GM23338 (cell line): ENCODE measurements at regions not wholly inside any gene's neighbourhood (a gene's known extent, or its start where the extent isn't known, plus 50 kb on each side); places are given as distances from the start of the nearest gene placed in this dataset.

ENCODE experiments used
- CREB1 ChIP-seq: fragments of 250-450 bp; sonication (Bioruptor Pico); IDR thresholded peaks from 2 replicates; pipeline ENCODE4 v1.5.0; 2020; ENCODE audit warnings: low read depth, mild to moderate bottlenecking, moderate library complexity
- EZH2 ChIP-seq: fragments of 200-600 bp; sonication (generic); IDR thresholded peaks from one replicate; pipeline ENCODE4 v1.8.0; 2017; ENCODE audit warnings: antibody characterized with exemption, mild to moderate bottlenecking, low read depth; ENCODE audit not compliant: unreplicated experiment
- EZH2phosphoT487 ChIP-seq: fragments of 200-600 bp; sonication (generic); IDR thresholded peaks from one replicate; pipeline ENCODE4 v1.8.1; 2018; ENCODE audit warnings: antibody characterized with exemption; ENCODE audit not compliant: unreplicated experiment
- JUNB ChIP-seq: IDR thresholded peaks from one replicate; pipeline ENCODE4 v1.6.1; 2016; ENCODE audit warnings: antibody characterized with exemption; ENCODE audit not compliant: unreplicated experiment
- POLR2AphosphoS5 ChIP-seq: IDR thresholded peaks from 2 replicates; pipeline ENCODE4 v1.6.1; 2016; ENCODE audit warnings: antibody characterized with exemption, low read depth
- STAT1 ChIP-seq: IDR thresholded peaks from one replicate; pipeline ENCODE4 v1.6.1; 2016; ENCODE audit warnings: antibody characterized with exemption; ENCODE audit not compliant: unreplicated experiment
- ZNF114 ChIP-seq: fragments of 250-450 bp; sonication (Bioruptor Pico); IDR thresholded peaks from 2 replicates; pipeline ENCODE4 v1.5.0; 2020; ENCODE audit warnings: mild to moderate bottlenecking, moderate library complexity
- ZNF331 ChIP-seq: fragments of 250-450 bp; sonication (Bioruptor Pico); IDR thresholded peaks from 2 replicates; pipeline ENCODE4 v1.5.0; 2020; ENCODE audit warnings: low read depth, mild to moderate bottlenecking, moderate library complexity
- TF ChIP-seq, protein P1 (sequence below), 2 experiments: fragments of 200-600 bp in 1 of 2; sonication (generic) in 1 of 2; conservative IDR thresholded peaks; 2 replicates each; pipeline versions ENCODE4 v1.5.1 to v1.6.1; 2016 to 2017; ENCODE audit warnings: antibody characterized with exemption in 2 of 2, low read depth in 2 of 2, mild to moderate bottlenecking in 2 of 2, moderate library complexity in 1 of 2
- TF ChIP-seq, protein P2 (sequence below): IDR thresholded peaks from one replicate; pipeline ENCODE4 v1.6.1; 2018; ENCODE audit warnings: antibody characterized with exemption; ENCODE audit not compliant: unreplicated experiment
- TF ChIP-seq, protein P3 (sequence below): IDR thresholded peaks from 2 replicates; pipeline ENCODE4 v1.6.1; 2016; ENCODE audit warnings: antibody characterized with exemption
- TF ChIP-seq, protein P4 (sequence below): fragments of 250-450 bp; sonication (Bioruptor Pico); IDR thresholded peaks from 2 replicates; pipeline ENCODE4 v1.5.0; 2020; ENCODE audit warnings: mild to moderate bottlenecking, moderate library complexity

DNA sequence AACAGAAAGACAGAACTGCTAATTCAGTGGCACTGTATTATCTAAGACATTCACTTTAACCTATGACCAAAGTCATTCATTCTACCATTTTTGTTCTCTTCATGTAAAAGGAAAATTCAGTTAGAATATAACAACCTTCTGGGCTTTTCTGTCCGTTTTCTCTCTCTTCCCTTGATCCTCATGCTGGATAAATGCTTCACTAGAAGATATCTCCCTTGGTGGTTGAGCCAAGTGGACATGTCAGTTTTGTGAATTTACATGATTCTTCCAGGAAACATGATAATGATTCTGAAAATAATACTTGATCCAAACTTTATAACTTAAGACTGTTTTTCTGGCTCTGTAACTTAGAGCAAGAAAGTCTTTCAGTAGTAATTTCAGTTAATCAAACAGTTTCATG, 1012.2 kb downstream of the SQOR start:
- TF ChIP-seq, protein P1, sequence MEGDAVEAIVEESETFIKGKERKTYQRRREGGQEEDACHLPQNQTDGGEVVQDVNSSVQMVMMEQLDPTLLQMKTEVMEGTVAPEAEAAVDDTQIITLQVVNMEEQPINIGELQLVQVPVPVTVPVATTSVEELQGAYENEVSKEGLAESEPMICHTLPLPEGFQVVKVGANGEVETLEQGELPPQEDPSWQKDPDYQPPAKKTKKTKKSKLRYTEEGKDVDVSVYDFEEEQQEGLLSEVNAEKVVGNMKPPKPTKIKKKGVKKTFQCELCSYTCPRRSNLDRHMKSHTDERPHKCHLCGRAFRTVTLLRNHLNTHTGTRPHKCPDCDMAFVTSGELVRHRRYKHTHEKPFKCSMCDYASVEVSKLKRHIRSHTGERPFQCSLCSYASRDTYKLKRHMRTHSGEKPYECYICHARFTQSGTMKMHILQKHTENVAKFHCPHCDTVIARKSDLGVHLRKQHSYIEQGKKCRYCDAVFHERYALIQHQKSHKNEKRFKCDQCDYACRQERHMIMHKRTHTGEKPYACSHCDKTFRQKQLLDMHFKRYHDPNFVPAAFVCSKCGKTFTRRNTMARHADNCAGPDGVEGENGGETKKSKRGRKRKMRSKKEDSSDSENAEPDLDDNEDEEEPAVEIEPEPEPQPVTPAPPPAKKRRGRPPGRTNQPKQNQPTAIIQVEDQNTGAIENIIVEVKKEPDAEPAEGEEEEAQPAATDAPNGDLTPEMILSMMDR (conservative IDR thresholded peaks at IDR 0.05; ENCODE audit: low read depth in 2 of 2): no peak
- no peak for TF ChIP-seq POLR2AphosphoS5
- TF ChIP-seq, protein P2, sequence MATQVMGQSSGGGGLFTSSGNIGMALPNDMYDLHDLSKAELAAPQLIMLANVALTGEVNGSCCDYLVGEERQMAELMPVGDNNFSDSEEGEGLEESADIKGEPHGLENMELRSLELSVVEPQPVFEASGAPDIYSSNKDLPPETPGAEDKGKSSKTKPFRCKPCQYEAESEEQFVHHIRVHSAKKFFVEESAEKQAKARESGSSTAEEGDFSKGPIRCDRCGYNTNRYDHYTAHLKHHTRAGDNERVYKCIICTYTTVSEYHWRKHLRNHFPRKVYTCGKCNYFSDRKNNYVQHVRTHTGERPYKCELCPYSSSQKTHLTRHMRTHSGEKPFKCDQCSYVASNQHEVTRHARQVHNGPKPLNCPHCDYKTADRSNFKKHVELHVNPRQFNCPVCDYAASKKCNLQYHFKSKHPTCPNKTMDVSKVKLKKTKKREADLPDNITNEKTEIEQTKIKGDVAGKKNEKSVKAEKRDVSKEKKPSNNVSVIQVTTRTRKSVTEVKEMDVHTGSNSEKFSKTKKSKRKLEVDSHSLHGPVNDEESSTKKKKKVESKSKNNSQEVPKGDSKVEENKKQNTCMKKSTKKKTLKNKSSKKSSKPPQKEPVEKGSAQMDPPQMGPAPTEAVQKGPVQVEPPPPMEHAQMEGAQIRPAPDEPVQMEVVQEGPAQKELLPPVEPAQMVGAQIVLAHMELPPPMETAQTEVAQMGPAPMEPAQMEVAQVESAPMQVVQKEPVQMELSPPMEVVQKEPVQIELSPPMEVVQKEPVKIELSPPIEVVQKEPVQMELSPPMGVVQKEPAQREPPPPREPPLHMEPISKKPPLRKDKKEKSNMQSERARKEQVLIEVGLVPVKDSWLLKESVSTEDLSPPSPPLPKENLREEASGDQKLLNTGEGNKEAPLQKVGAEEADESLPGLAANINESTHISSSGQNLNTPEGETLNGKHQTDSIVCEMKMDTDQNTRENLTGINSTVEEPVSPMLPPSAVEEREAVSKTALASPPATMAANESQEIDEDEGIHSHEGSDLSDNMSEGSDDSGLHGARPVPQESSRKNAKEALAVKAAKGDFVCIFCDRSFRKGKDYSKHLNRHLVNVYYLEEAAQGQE: no peak
- TF ChIP-seq EZH2: no peak
- no peak for TF ChIP-seq JUNB
- no peak for TF ChIP-seq EZH2phosphoT487
- TF ChIP-seq STAT1: no peak
- no peak for TF ChIP-seq CREB1 (CRISPR knock-in tag)
- TF ChIP-seq, protein P3, sequence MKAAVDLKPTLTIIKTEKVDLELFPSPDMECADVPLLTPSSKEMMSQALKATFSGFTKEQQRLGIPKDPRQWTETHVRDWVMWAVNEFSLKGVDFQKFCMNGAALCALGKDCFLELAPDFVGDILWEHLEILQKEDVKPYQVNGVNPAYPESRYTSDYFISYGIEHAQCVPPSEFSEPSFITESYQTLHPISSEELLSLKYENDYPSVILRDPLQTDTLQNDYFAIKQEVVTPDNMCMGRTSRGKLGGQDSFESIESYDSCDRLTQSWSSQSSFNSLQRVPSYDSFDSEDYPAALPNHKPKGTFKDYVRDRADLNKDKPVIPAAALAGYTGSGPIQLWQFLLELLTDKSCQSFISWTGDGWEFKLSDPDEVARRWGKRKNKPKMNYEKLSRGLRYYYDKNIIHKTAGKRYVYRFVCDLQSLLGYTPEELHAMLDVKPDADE: no peak
- TF ChIP-seq ZNF114: no peak
- no peak for TF ChIP-seq ZNF331 (CRISPR knock-in tag)
- TF ChIP-seq, protein P4, sequence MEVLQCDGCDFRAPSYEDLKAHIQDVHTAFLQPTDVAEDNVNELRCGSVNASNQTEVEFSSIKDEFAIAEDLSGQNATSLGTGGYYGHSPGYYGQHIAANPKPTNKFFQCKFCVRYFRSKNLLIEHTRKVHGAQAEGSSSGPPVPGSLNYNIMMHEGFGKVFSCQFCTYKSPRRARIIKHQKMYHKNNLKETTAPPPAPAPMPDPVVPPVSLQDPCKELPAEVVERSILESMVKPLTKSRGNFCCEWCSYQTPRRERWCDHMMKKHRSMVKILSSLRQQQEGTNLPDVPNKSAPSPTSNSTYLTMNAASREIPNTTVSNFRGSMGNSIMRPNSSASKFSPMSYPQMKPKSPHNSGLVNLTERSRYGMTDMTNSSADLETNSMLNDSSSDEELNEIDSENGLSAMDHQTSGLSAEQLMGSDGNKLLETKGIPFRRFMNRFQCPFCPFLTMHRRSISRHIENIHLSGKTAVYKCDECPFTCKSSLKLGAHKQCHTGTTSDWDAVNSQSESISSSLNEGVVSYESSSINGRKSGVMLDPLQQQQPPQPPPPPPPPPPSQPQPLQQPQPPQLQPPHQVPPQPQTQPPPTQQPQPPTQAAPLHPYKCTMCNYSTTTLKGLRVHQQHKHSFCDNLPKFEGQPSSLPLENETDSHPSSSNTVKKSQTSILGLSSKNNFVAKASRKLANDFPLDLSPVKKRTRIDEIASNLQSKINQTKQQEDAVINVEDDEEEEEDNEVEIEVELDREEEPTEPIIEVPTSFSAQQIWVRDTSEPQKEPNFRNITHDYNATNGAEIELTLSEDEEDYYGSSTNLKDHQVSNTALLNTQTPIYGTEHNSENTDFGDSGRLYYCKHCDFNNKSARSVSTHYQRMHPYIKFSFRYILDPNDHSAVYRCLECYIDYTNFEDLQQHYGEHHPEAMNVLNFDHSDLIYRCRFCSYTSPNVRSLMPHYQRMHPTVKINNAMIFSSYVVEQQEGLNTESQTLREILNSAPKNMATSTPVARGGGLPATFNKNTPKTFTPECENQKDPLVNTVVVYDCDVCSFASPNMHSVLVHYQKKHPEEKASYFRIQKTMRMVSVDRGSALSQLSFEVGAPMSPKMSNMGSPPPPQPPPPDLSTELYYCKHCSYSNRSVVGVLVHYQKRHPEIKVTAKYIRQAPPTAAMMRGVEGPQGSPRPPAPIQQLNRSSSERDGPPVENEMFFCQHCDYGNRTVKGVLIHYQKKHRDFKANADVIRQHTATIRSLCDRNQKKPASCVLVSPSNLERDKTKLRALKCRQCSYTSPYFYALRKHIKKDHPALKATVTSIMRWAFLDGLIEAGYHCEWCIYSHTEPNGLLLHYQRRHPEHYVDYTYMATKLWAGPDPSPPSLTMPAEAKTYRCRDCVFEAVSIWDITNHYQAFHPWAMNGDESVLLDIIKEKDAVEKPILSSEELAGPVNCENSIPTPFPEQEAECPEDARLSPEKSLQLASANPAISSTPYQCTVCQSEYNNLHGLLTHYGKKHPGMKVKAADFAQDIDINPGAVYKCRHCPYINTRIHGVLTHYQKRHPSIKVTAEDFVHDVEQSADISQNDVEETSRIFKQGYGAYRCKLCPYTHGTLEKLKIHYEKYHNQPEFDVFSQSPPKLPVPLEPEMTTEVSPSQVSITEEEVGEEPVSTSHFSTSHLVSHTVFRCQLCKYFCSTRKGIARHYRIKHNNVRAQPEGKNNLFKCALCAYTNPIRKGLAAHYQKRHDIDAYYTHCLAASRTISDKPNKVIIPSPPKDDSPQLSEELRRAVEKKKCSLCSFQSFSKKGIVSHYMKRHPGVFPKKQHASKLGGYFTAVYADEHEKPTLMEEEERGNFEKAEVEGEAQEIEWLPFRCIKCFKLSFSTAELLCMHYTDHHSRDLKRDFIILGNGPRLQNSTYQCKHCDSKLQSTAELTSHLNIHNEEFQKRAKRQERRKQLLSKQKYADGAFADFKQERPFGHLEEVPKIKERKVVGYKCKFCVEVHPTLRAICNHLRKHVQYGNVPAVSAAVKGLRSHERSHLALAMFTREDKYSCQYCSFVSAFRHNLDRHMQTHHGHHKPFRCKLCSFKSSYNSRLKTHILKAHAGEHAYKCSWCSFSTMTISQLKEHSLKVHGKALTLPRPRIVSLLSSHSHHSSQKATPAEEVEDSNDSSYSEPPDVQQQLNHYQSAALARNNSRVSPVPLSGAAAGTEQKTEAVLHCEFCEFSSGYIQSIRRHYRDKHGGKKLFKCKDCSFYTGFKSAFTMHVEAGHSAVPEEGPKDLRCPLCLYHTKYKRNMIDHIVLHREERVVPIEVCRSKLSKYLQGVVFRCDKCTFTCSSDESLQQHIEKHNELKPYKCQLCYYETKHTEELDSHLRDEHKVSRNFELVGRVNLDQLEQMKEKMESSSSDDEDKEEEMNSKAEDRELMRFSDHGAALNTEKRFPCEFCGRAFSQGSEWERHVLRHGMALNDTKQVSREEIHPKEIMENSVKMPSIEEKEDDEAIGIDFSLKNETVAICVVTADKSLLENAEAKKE (CRISPR knock-in tag): no peak
